DOHH2 (cell line): ENCODE measurements at regions not wholly inside any gene's neighbourhood (a gene's known extent, or its start where the extent isn't known, plus 50 kb on each side); places are given as distances from the start of the nearest gene placed in this dataset.

Experiments
- EZH2phosphoT487 ChIP-seq: fragments of 200-600 bp; sonication (generic); IDR thresholded peaks from 2 replicates; pipeline ENCODE4 v1.6.1; 2017; ENCODE audit warnings: borderline replicate concordance, mild to moderate bottlenecking, antibody characterized with exemption, low read length, moderate library complexity, mixed read lengths
- TF ChIP-seq, protein P1 (sequence below): fragments of 200-600 bp; sonication (generic); IDR thresholded peaks from one replicate; pipeline ENCODE4 v1.5.1; 2014; ENCODE audit warnings: antibody characterized with exemption, mild to moderate bottlenecking, low read depth, low read length; ENCODE audit not compliant: poor library complexity, severe bottlenecking

DNA sequence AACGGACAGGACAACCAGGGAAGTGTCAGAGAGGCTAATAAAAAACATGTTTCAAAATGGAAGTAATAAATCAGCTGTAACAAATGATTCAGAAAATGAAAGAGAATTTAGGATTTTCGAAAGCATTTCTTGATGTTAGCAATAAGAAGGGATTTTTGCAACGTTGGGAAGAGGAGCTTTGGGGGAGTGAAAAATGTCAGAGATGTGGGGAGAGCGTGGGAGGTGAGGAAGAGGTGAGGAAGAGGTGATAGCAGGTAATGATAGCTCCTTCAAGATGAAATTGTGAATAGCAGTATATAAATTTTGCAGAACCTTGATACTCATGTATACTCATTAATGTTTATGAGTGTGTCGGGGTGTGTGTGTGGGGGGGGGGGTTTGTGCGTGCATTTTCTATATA lies 76.2 kb upstream of the COX10 start:
- TF ChIP-seq, protein P1, sequence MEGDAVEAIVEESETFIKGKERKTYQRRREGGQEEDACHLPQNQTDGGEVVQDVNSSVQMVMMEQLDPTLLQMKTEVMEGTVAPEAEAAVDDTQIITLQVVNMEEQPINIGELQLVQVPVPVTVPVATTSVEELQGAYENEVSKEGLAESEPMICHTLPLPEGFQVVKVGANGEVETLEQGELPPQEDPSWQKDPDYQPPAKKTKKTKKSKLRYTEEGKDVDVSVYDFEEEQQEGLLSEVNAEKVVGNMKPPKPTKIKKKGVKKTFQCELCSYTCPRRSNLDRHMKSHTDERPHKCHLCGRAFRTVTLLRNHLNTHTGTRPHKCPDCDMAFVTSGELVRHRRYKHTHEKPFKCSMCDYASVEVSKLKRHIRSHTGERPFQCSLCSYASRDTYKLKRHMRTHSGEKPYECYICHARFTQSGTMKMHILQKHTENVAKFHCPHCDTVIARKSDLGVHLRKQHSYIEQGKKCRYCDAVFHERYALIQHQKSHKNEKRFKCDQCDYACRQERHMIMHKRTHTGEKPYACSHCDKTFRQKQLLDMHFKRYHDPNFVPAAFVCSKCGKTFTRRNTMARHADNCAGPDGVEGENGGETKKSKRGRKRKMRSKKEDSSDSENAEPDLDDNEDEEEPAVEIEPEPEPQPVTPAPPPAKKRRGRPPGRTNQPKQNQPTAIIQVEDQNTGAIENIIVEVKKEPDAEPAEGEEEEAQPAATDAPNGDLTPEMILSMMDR = no peak
- no peak for TF ChIP-seq EZH2phosphoT487
